Hippocampal formation (tissue), 2 donors: ENCODE measurements at regions not wholly inside any gene's neighbourhood (a gene's known extent, or its start where the extent isn't known, plus 50 kb on each side); places are given as distances from the start of the nearest gene placed in this dataset.
"Not testable (repeated sequence)": the region's sequence is repeated elsewhere in the genome, so short reads cannot be mapped to it uniquely, and the experiment has no call there.

ENCODE experiments used
- DNase-seq, 2 donors: peaks; one replicate each; lab custom pipeline; 2025; lab: John Stamatoyannopoulos, UW

GRCh38 chr1:25022361-25023189 lies 92.5 kb upstream of the RUNX3 start:
- DNase-seq = peak; percentile 29 to 47

- DNase-seq = no peak
These were observed 91.6 kb upstream of the RUNX3 start for GRCh38 chr1:25021591-25022215.

- no peak for DNase-seq
These were observed 90.9 kb upstream of the RUNX3 start for GRCh38 chr1:25020851-25021590.

- no peak for DNase-seq
These were observed 90.2 kb upstream of the RUNX3 start for GRCh38 chr1:25020173-25020845.

GRCh38 chr1:25019337-25020172 lies 89.5 kb upstream of the RUNX3 start:
- DNase-seq = no peak

- DNase-seq = no peak
These were observed 88.9 kb upstream of the RUNX3 start for GRCh38 chr1:25018943-25019336.

GRCh38 chr1:25018110-25018735 lies 88.1 kb upstream of the RUNX3 start:
- DNase-seq = no peak

- no peak for DNase-seq
These were observed 87.5 kb upstream of the RUNX3 start for GRCh38 chr1:25017436-25018109.

GRCh38 chr1:25012966-25013962 lies 83.2 kb upstream of the RUNX3 start:
- no peak for DNase-seq

- DNase-seq = no peak
These were observed 82.0 kb upstream of the RUNX3 start for GRCh38 chr1:25011943-25012638.

- no peak for DNase-seq
These were observed 81.2 kb upstream of the RUNX3 start for GRCh38 chr1:25011275-25011674.

- no peak for DNase-seq
These were observed 79.7 kb upstream of the RUNX3 start for GRCh38 chr1:25009671-25010262.

GRCh38 chr1:25008192-25008485 lies 78.1 kb upstream of the RUNX3 start:
- no peak for DNase-seq

- DNase-seq = not testable (repeated sequence)
These were observed 77.5 kb upstream of the RUNX3 start for GRCh38 chr1:25007390-25008191.

GRCh38 chr1:25006770-25007169 lies 76.7 kb upstream of the RUNX3 start:
- DNase-seq = no peak

- no peak for DNase-seq
These were observed 74.3 kb upstream of the RUNX3 start for GRCh38 chr1:25004355-25004754.

GRCh38 chr1:25003457-25004190 lies 73.5 kb upstream of the RUNX3 start:
- DNase-seq = no peak
